GM12878 (cell line): ENCODE measurements at regions not wholly inside any gene's neighbourhood (a gene's known extent, or its start where the extent isn't known, plus 50 kb on each side); places are given as distances from the start of the nearest gene placed in this dataset.

Source experiments
- ATAC-seq: fragments of 200-7000 bp; cut with Tn5 transposase; 3 replicates; pipeline ENCODE4 v1.9.1; 2020; ENCODE audit warnings: mild to moderate bottlenecking, moderate library complexity
- BruUV-seq: library from RNA; stranded (reverse); fragments of 400-500 nt; replicated peaks from 2 replicates; lab custom pipeline; 2021; lab: Mats Ljungman, UMichigan
- CTCF ChIA-PET: fragments of 300-600 bp; sonication (Branson Sonifier 250); formaldehyde crosslinking; extraction: SDS; loops from one replicate; lab custom pipeline; 2021; ENCODE audit warnings: inconsistent platforms; lab: Yijun Ruan, JAX
- POLR2A ChIA-PET: fragments of 350-600 bp; formaldehyde crosslinking; extraction: SDS; loops from one replicate; lab custom pipeline; 2021; ENCODE audit warnings: inconsistent platforms; lab: Charles Lee
- RAD21 ChIA-PET: fragments of 300-600 bp; sonication (Branson Sonifier 250); formaldehyde crosslinking; loops from one replicate; lab custom pipeline; 2023; ENCODE audit warnings: antibody characterized with exemption; ENCODE audit not compliant: unreplicated experiment; lab: Charles Lee
- SMC1A ChIA-PET: fragments of 300-600 bp; sonication (Branson Sonifier 250); formaldehyde crosslinking; loops from one replicate; lab custom pipeline; 2023; ENCODE audit not compliant: unreplicated experiment, uncharacterized antibody; lab: Charles Lee
- DNase-seq: peaks from one replicate; pipeline ENCODE4 v3.0.0-alpha.2; 2011; ENCODE audit warnings: low read depth, low spot score
- FAIRE-seq: peaks from 3 replicates; lab custom pipeline; 2011; peaks lifted over from hg19 to GRCh38; lab: Jason Lieb, UNC
- H2AFZ ChIP-seq: 2 replicates; pipeline ENCODE4 v1.6.0; 2011; ENCODE audit warnings: low read depth, low read length, control low read depth; ENCODE audit not compliant: control insufficient read depth
- H3K27ac ChIP-seq: 2 replicates; pipeline ENCODE4 v1.5.1; 2011; ENCODE audit warnings: control low read depth; ENCODE audit not compliant: control insufficient read depth, insufficient read depth
- H3K27me3 ChIP-seq, 2 experiments: replicated peaks in 1 of 2; 2 replicates each; pipeline versions ENCODE4 v1.6.0 to v1.6.1; 2011; ENCODE audit warnings: low read length in 1 of 2; ENCODE audit not compliant: control insufficient read depth in 2 of 2, insufficient read depth in 2 of 2
- H3K36me3 ChIP-seq, 2 experiments: 2 replicates each; pipeline ENCODE4 v1.5.1; 2011; ENCODE audit warnings: low read length in 1 of 2; ENCODE audit not compliant: control insufficient read depth in 2 of 2, insufficient read depth in 2 of 2
- H3K4me1 ChIP-seq: 2 replicates; pipeline ENCODE4 v1.6.1; 2011; ENCODE audit warnings: mild to moderate bottlenecking, low read length, moderate library complexity, mixed read lengths; ENCODE audit not compliant: control insufficient read depth, insufficient read depth
- H3K4me2 ChIP-seq: 2 replicates; pipeline ENCODE4 v1.6.0; 2011; ENCODE audit warnings: control low read depth; ENCODE audit not compliant: control insufficient read depth, insufficient read depth
- H3K4me3 ChIP-seq: fragments of 200-600 bp; sonication (generic); 2 replicates; pipeline ENCODE4 v1.5.1; 2016
- H3K79me2 ChIP-seq: 2 replicates; pipeline ENCODE4 v1.6.0; 2011; ENCODE audit warnings: low read length; ENCODE audit not compliant: control insufficient read depth, insufficient read depth
- H3K9ac ChIP-seq: 2 replicates; pipeline ENCODE4 v1.8.0; 2011; ENCODE audit warnings: low read length, control low read depth, mixed read lengths; ENCODE audit not compliant: control insufficient read depth, insufficient read depth
- H3K9me3 ChIP-seq: replicated peaks from 3 replicates; pipeline ENCODE4 v1.5.1; 2011; ENCODE audit warnings: mild to moderate bottlenecking, low read length; ENCODE audit not compliant: control insufficient read depth, insufficient read depth
- H4K20me1 ChIP-seq: 2 replicates; pipeline ENCODE4 v1.6.0; 2011; ENCODE audit not compliant: control insufficient read depth, insufficient read depth
- ATF7 ChIP-seq: fragments of 450-650 bp; IDR thresholded peaks from 2 replicates; pipeline ENCODE4 v1.6.1; 2016; ENCODE audit warnings: low read depth, mild to moderate bottlenecking
- CBX5 ChIP-seq: sonication (generic); IDR thresholded peaks from 2 replicates; pipeline ENCODE4 v1.6.1; 2016; ENCODE audit warnings: low read depth, moderate library complexity, mild to moderate bottlenecking, inconsistent platforms
- CHD4 ChIP-seq: fragments of 200-600 bp; sonication (generic); IDR thresholded peaks from 2 replicates; pipeline ENCODE4 v1.6.1; 2016; ENCODE audit warnings: mild to moderate bottlenecking
- ETV6 ChIP-seq, 2 experiments: fragments of 450-650 bp in 1 of 2; IDR thresholded peaks in 1 of 2; conservative IDR thresholded peaks in 1 of 2; 2 replicates each; pipeline ENCODE4 v1.6.1; 2014; ENCODE audit warnings: antibody characterized with exemption in 1 of 2, borderline replicate concordance in 1 of 2, low read depth in 1 of 2, mild to moderate bottlenecking in 1 of 2, moderate library complexity in 1 of 2
- NFYA ChIP-seq: IDR thresholded peaks from 2 replicates; pipeline ENCODE4 v1.6.1; 2011; ENCODE audit warnings: low read depth, mild to moderate bottlenecking, low read length, improper control_type of control experiment, borderline replicate concordance
- PAX8 ChIP-seq: fragments of 450-650 bp; IDR thresholded peaks from 2 replicates; pipeline ENCODE4 v1.6.1; 2017; ENCODE audit warnings: mild to moderate bottlenecking, moderate library complexity
- SIX5 ChIP-seq: IDR thresholded peaks from 2 replicates; pipeline ENCODE4 v1.6.1; 2011; ENCODE audit warnings: mild to moderate bottlenecking, low read depth, low read length, moderate library complexity; ENCODE audit not compliant: severe bottlenecking
- SMAD1 ChIP-seq: fragments of 450-650 bp; IDR thresholded peaks from 2 replicates; pipeline ENCODE4 v1.6.1; 2018; ENCODE audit warnings: mild to moderate bottlenecking, low read depth; ENCODE audit not compliant: partially characterized antibody
- SREBF2 ChIP-seq: IDR thresholded peaks from 2 replicates; pipeline ENCODE4 v1.6.1; 2012; ENCODE audit warnings: mild to moderate bottlenecking, low read length
- TCF12 ChIP-seq: IDR thresholded peaks from 2 replicates; pipeline ENCODE4 v1.6.1; 2011; ENCODE audit warnings: low read depth, mild to moderate bottlenecking, low read length
- TCF7 ChIP-seq: IDR thresholded peaks from 2 replicates; pipeline ENCODE4 v1.6.1; 2014; ENCODE audit warnings: antibody characterized with exemption, borderline replicate concordance
- YBX1 ChIP-seq: fragments of 450-650 bp; IDR thresholded peaks from 2 replicates; pipeline ENCODE4 v1.6.1; 2016; ENCODE audit warnings: antibody characterized with exemption
- ZNF24 ChIP-seq: fragments of 450-650 bp; IDR thresholded peaks from 2 replicates; pipeline ENCODE4 v1.6.1; 2017; ENCODE audit warnings: antibody characterized with exemption, mild to moderate bottlenecking
- ZNF274 ChIP-seq: IDR thresholded peaks from one replicate; pipeline ENCODE4 v1.8.0; 2011; ENCODE audit not compliant: insufficient read length, insufficient read depth
- WGBS: methylation state at CpG from one replicate; pipeline ENCODE4 v1.1.6; 2016; ENCODE audit warnings: low lambda C conversion rate; ENCODE audit not compliant: insufficient replicate concordance, insufficient coverage; ENCODE audit errors: missing lambda C conversion rate; 5-methylcytosine and 5-hydroxymethylcytosine counted together
- in situ Hi-C: fragments of 300-500 bp; cut with MboI; formaldehyde crosslinking; loops from 9 replicates; pipeline ENCODE4 v1.14.3; 2018; ENCODE audit warnings: mixed read lengths
- intact Hi-C: fragments of 100-400 bp; cut with micrococcal nuclease; formaldehyde crosslinking; loops from one replicate; pipeline ENCODE4 v1.14.2; 2022; ENCODE audit not compliant: unreplicated experiment

DNA sequence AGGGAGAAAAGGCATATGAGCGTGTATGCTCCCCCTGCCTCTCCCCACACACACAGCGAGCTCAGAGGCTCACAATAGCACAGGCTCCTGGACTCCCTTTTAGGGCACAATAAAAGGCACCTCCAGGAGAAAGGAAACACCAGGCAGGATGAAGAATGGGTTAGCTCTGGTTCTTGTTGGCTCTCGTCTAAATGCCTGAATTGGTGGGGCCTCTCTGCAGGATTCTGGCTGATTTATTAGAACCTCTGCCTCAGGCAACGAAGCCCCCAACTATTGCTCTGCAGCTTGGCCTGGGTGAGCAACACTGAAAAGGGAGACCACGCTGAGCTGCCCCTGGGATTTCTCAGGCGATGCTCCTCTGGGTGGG, 590.9 kb upstream of the PLXNA2 start:
- ChIA-PET CTCF (interaction anchor here (0.7 kb wide), 1 partner anchor 81 kb away, joined by 3 read pairs; no protein-coding TSS in a partner anchor), SMC1A (no interaction called here), RAD21 (no interaction called here), POLR2A (no interaction called here)
- Histone ChIP-seq H4K20me1 (no peaks in the 10 kb centered on the region), H3K79me2 (no peaks in the 10 kb centered on the region), H3K4me1 (no peaks in the 10 kb centered on the region), H3K27me3 (no peaks in the 10 kb centered on the region; a peak in 1 of 4 replicates), H3K4me3 (no peak overlapping the region), H3K36me3 (no peaks in the 10 kb centered on the region), H3K4me2 (no peak overlapping the region), H2AFZ (no peak overlapping the region), H3K9me3 (no peaks in the 10 kb centered on the region), H3K27ac (no peak overlapping the region), H3K9ac (no peak overlapping the region)
- no peak for DNase-seq
- in situ Hi-C loops, result no loop called here
- WGBS, result 15% methylated on average over 6 of the region's 6 CpGs
- intact Hi-C loops, result no loop called here
- no TSS peak for BruUV-seq
- no peak for ATAC-seq
- no peak for TF ChIP-seq ZNF24
- TF ChIP-seq ATF7, result no peak
- TF ChIP-seq TCF7, result no peak
- no peak for TF ChIP-seq SIX5
- TF ChIP-seq ETV6 (conservative IDR thresholded peaks at IDR 0.05 in 1 of 2, IDR thresholded peaks at IDR 0.05 in 1 of 2; ENCODE audit: borderline replicate concordance in 1 of 2, low read depth in 1 of 2), result no peak
- FAIRE-seq, result no peak

DNA sequence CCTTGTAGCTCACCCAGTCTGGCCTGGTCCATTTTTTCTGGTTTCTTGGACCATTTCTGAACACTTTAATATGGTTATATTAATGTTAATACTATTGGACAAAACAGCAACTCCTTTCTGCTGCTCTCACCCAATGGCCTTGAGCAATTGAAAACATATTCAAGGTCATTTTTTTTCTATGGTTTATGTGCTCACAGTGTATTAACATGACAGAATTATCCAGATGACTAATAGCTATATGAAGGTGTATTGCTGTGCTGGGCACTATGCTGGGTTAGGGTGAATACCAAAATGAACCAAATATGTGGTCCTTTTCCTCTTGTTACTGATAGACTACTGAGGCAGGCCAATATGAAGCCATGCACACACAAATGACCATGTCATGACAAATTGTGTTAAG, 591.6 kb upstream of the PLXNA2 start:
- intact Hi-C loops, result no loop called here
- no peak overlapping the region for H3K4me2 ChIP-seq
- DNase-seq, result no peak
- H3K4me3 ChIP-seq, result no peak overlapping the region
- no peak overlapping the region for H3K9ac ChIP-seq
- no peaks in the 10 kb centered on the region for H4K20me1 ChIP-seq
- H3K4me1 ChIP-seq, result no peaks in the 10 kb centered on the region
- H3K27me3 ChIP-seq, result no peaks in the 10 kb centered on the region; a peak in 1 of 4 replicates
- FAIRE-seq, result no peak
- TF ChIP-seq ZNF274, result no peak
- no peak for TF ChIP-seq NFYA
- no peak for TF ChIP-seq TCF12
- TF ChIP-seq ATF7, result no peak
- TF ChIP-seq SREBF2, result no peak
- no peak for TF ChIP-seq PAX8
- TF ChIP-seq SMAD1, result no peak
- TF ChIP-seq CBX5, result no peak
- no peak for TF ChIP-seq YBX1
- TF ChIP-seq CHD4, result no peak
- TF ChIP-seq, all 136 proteins: peak for 0
- no TSS peak for BruUV-seq
- in situ Hi-C loops, result no loop called here
- Histone ChIP-seq H2AFZ (no peak overlapping the region), H3K9me3 (no peaks in the 10 kb centered on the region), H3K27ac (no peak overlapping the region), H3K36me3 (no peaks in the 10 kb centered on the region), H3K79me2 (no peaks in the 10 kb centered on the region)
- RAD21 ChIA-PET, result no interaction called here
- SMC1A ChIA-PET, result no interaction called here
- CTCF ChIA-PET, result no interaction called here
- ATAC-seq, result no peak
- POLR2A ChIA-PET, result no interaction called here
